Tibial nerve (tissue), 3 donors: ENCODE measurements at regions not wholly inside any gene's neighbourhood (a gene's known extent, or its start where the extent isn't known, plus 50 kb on each side); places are given as distances from the start of the nearest gene placed in this dataset.

Experiments used
- POLR2A ChIP-seq, 2 donors: fragments of 450-650 bp; IDR thresholded peaks; one replicate each; pipeline ENCODE4 v1.6.1; 2017; ENCODE audit warnings: antibody characterized with exemption in 2 of 2, mild to moderate bottlenecking in 2 of 2, moderate library complexity in 2 of 2
- TF ChIP-seq, protein P1 (sequence below), 5 experiments: fragments of 200-600 bp in 3 of 5; fragments of 450-650 bp in 2 of 5; sonication (generic) in 3 of 5; IDR thresholded peaks; one replicate each; pipeline ENCODE4 v1.5.1; 2016 to 2019; ENCODE audit warnings: antibody characterized with exemption in 5 of 5, mild to moderate bottlenecking in 3 of 5, moderate library complexity in 2 of 5

DNA sequence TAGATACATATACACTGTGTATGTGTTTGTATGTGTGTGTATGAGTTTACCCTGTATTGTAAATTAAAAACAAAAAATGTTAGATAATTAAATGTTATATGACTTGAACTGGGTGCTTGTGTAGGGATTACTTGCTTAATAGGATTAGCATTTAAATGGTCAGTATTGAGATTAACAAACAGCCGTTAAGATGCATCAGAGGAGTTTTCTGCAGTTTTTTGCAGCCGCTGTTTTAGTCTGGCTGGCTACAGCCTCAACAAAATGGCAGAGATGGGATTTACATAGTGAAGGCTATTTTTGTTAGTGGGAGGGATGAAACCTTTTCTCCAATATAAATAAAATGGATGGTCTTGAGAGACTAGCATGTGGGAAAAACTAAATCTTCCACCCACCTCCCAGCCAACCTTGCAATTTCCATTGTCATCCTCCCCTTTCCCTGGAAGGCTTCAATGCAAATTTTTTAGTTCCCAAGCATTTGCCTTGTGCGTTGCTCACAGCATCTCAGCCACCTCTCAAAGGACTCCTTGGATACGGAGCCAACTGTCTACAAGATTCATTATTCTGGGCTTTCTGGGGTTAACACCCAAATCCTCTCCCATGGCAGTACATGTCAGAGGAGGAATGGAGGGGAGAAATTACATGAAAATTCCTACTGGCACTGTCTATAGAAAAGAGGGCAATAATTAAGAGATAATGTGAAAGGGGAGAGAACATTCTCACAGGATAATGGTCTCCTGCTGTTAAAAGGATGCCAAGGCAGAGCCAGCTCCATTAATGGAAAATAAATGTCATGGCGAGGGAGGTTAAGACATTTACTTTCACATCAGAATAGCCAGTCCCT lies 351.9 kb downstream of the CDH2 start:
- TF ChIP-seq POLR2A (IDR thresholded peaks at IDR 0.05) = no peak
- TF ChIP-seq, protein P1, sequence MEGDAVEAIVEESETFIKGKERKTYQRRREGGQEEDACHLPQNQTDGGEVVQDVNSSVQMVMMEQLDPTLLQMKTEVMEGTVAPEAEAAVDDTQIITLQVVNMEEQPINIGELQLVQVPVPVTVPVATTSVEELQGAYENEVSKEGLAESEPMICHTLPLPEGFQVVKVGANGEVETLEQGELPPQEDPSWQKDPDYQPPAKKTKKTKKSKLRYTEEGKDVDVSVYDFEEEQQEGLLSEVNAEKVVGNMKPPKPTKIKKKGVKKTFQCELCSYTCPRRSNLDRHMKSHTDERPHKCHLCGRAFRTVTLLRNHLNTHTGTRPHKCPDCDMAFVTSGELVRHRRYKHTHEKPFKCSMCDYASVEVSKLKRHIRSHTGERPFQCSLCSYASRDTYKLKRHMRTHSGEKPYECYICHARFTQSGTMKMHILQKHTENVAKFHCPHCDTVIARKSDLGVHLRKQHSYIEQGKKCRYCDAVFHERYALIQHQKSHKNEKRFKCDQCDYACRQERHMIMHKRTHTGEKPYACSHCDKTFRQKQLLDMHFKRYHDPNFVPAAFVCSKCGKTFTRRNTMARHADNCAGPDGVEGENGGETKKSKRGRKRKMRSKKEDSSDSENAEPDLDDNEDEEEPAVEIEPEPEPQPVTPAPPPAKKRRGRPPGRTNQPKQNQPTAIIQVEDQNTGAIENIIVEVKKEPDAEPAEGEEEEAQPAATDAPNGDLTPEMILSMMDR (IDR thresholded peaks at IDR 0.05) = no peak
